ENCODE measurements at regions not wholly inside any gene's neighbourhood (a gene's known extent, or its start where the extent isn't known, plus 50 kb on each side); places are given as distances from the start of the nearest gene placed in this dataset.

DNA sequence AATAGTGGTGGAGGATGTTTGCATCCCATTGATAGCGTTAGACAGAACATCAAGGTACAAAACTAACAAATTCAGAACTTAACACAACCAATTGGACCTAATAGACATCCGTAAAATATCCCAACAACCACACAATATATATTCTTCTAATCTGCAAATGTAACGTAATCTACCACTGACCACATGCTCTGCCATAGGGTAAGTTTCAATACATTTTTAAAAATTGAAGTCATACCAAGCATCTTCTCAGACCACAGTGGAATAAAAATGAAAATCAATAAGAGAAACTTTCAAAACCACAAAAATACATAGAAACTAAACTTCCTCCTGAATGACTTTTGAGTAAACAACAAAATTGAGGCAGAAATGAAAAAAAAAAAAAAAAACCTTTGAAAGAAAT, 1087.5 kb downstream of the KCNT2 start:
- H3K36me3 Mint-ChIP-seq (ENCODE audit: unreplicated experiment) = no peaks in the 10 kb centered on the region
- peaks cover 12% of the 10 kb centered on the region for H3K4me1 Mint-ChIP-seq (ENCODE audit: low read depth, unreplicated experiment)
- H3K9me3 Mint-ChIP-seq (ENCODE audit: unreplicated experiment) = no peaks in the 10 kb centered on the region
- TF ChIP-seq, protein P1, sequence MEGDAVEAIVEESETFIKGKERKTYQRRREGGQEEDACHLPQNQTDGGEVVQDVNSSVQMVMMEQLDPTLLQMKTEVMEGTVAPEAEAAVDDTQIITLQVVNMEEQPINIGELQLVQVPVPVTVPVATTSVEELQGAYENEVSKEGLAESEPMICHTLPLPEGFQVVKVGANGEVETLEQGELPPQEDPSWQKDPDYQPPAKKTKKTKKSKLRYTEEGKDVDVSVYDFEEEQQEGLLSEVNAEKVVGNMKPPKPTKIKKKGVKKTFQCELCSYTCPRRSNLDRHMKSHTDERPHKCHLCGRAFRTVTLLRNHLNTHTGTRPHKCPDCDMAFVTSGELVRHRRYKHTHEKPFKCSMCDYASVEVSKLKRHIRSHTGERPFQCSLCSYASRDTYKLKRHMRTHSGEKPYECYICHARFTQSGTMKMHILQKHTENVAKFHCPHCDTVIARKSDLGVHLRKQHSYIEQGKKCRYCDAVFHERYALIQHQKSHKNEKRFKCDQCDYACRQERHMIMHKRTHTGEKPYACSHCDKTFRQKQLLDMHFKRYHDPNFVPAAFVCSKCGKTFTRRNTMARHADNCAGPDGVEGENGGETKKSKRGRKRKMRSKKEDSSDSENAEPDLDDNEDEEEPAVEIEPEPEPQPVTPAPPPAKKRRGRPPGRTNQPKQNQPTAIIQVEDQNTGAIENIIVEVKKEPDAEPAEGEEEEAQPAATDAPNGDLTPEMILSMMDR (IDR thresholded peaks at IDR 0.05; ENCODE audit: partially characterized antibody, unreplicated experiment) = no peak
- H3K27me3 Mint-ChIP-seq (ENCODE audit: unreplicated experiment) = no peaks in the 10 kb centered on the region
- H3K4me3 Mint-ChIP-seq (ENCODE audit: unreplicated experiment) = no peak overlapping the region
- DNase-seq = no peak
- no peak overlapping the region for H3K27ac Mint-ChIP-seq (ENCODE audit: unreplicated experiment)

DNA sequence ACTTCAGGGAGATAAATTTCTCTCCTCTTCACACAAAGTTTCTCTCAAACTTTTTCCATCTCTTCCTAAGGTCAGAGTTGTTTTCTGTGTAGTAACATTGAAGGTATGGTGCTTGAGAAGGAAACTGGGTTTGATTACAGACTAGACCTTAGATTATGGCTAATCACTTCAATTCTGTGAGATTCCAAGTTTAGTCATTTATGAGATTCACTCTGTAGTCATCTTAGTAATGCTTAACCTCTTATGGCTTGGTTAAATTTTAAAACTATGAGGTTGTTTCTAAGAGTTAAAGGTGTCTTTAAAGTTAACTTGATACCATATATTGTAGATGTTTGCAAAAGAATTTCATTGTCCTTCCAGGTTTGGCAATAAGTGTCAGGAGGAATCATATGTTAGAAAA, 1092.2 kb downstream of the KCNT2 start:
- Mint-ChIP-seq H3K27me3 (ENCODE audit: unreplicated experiment) (no peaks in the 10 kb centered on the region), H3K9me3 (ENCODE audit: unreplicated experiment) (peaks cover 1% of the 10 kb centered on the region), H3K27ac (ENCODE audit: unreplicated experiment) (no peak overlapping the region), H3K36me3 (ENCODE audit: unreplicated experiment) (no peaks in the 10 kb centered on the region), H3K4me3 (ENCODE audit: unreplicated experiment) (no peak overlapping the region), H3K4me1 (ENCODE audit: low read depth, unreplicated experiment) (peaks cover 12% of the 10 kb centered on the region)
- DNase-seq = no peak
- TF ChIP-seq, protein P1 (IDR thresholded peaks at IDR 0.05; ENCODE audit: partially characterized antibody, unreplicated experiment) = no peak

DNA sequence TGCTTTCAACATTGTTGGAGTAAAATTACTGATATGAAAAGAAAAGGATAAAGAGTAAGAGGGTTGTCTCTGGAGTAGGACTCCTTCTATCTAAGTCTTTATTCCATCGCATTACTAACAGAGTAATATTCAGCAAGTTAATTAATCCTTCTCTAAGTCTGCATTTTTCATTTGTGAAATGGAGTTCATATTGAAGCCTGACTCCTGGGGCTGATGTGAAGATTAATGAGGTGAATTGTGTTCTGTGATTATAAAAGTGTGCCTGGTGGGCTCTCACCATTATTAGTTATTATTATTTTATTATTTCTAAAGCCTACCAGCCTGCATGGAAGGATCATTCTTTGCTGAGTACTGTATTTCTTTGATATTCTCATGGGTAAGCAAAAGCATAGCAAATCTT, 1096.7 kb downstream of the KCNT2 start:
- Mint-ChIP-seq H3K4me3 (ENCODE audit: unreplicated experiment) (no peak overlapping the region), H3K36me3 (ENCODE audit: unreplicated experiment) (no peaks in the 10 kb centered on the region), H3K9me3 (ENCODE audit: unreplicated experiment) (peaks cover 3% of the 10 kb centered on the region), H3K4me1 (ENCODE audit: low read depth, unreplicated experiment) (no peaks in the 10 kb centered on the region), H3K27ac (ENCODE audit: unreplicated experiment) (no peak overlapping the region), H3K27me3 (ENCODE audit: unreplicated experiment) (no peaks in the 10 kb centered on the region)
- TF ChIP-seq, protein P1 (IDR thresholded peaks at IDR 0.05; ENCODE audit: partially characterized antibody, unreplicated experiment) = no peak
- no peak for DNase-seq

DNA sequence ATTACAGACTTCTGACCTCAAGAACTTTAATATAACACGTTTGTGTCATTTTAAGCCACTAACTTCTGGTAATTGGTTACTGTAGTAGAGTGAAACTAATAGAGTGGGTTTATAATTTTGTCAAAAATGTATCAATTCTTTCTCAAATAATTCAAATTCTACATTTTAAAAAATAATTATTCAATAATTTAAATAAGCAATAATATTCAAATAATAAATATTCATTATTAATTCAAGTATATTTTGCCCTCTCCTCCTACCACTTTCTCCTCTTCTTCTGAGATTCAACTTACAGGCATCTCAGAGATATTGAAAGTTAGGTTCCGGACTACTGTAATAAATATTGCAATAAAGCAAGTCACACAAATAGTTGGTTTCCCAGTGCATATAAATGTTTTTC, 1107.1 kb downstream of the KCNT2 start:
- Mint-ChIP-seq H3K36me3 (ENCODE audit: unreplicated experiment) (no peaks in the 10 kb centered on the region), H3K27ac (ENCODE audit: unreplicated experiment) (no peak overlapping the region), H3K9me3 (ENCODE audit: unreplicated experiment) (no peaks in the 10 kb centered on the region), H3K4me1 (ENCODE audit: low read depth, unreplicated experiment) (no peaks in the 10 kb centered on the region), H3K27me3 (ENCODE audit: unreplicated experiment) (no peaks in the 10 kb centered on the region), H3K4me3 (ENCODE audit: unreplicated experiment) (no peak overlapping the region)
- no peak for DNase-seq
- TF ChIP-seq, protein P1 (IDR thresholded peaks at IDR 0.05; ENCODE audit: partially characterized antibody, unreplicated experiment) = no peak

DNA sequence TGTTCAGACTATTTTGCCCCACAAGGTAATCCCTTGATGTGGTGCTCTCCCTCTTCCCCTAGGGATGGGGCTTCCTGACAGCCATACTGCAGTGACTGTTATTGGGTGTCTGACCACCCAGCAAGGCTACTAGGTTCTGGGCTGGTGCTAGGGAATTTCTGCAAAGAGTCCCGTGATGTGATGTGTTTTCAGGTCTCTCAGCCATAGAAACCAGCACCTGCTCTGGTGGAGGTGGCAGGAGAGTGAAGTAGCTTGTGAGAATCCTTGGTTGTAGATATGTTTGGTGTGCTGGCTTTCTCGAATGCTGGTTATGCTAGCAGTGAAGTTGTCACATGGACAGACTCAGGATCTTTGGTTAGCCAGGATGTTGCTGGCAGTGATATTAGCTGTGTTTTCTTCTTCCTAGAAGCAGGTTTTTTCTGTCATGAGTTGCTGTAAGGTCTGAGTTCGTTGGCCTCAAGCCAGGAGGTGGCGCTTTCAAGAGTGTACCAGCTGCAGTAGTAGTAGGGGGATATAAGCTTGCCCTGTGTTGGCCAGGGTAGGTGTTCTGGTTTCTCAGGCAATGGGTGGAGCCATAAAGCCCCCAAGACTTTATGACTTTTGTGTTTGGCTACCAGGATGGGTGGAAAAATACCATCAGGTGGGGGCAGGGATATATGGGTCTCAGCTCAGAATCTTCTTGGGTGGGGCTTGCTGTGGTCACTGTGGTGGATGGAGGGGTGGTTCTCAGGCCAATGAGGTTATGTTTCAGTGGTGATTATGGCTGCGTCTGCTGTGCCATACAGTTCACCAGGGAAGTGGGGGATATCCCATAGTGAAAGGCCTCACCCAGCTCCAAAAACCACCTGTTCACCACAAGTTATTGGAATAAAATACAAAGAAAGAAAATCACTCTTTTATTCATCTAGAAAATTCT, 1112.3 kb downstream of the KCNT2 start:
- H3K4me1 Mint-ChIP-seq (ENCODE audit: low read depth, unreplicated experiment) = no peaks in the 10 kb centered on the region
- DNase-seq = no peak

More for the DNA sequence above, 1112.3 kb downstream of the KCNT2 start:
- TF ChIP-seq, protein P1 (IDR thresholded peaks at IDR 0.05; ENCODE audit: partially characterized antibody, unreplicated experiment) = no peak
- no peak overlapping the region for H3K27ac Mint-ChIP-seq (ENCODE audit: unreplicated experiment)
- H3K36me3 Mint-ChIP-seq (ENCODE audit: unreplicated experiment) = no peaks in the 10 kb centered on the region
- H3K4me3 Mint-ChIP-seq (ENCODE audit: unreplicated experiment) = no peak overlapping the region
- no peaks in the 10 kb centered on the region for H3K27me3 Mint-ChIP-seq (ENCODE audit: unreplicated experiment)
- peaks cover 3% of the 10 kb centered on the region for H3K9me3 Mint-ChIP-seq (ENCODE audit: unreplicated experiment)
